GM12878 (cell line): ENCODE measurements at regions not wholly inside any gene's neighbourhood (a gene's known extent, or its start where the extent isn't known, plus 50 kb on each side); places are given as distances from the start of the nearest gene placed in this dataset.

ENCODE experiments used
- ATAC-seq: fragments of 200-7000 bp; cut with Tn5 transposase; 3 replicates; pipeline ENCODE4 v1.9.1; 2020; ENCODE audit warnings: mild to moderate bottlenecking, moderate library complexity
- BruUV-seq: library from RNA; stranded (reverse); fragments of 400-500 nt; replicated peaks from 2 replicates; lab custom pipeline; 2021; lab: Mats Ljungman, UMichigan
- CTCF ChIA-PET: fragments of 300-600 bp; sonication (Branson Sonifier 250); formaldehyde crosslinking; extraction: SDS; loops from one replicate; lab custom pipeline; 2021; ENCODE audit warnings: inconsistent platforms; lab: Yijun Ruan, JAX
- POLR2A ChIA-PET: fragments of 350-600 bp; formaldehyde crosslinking; extraction: SDS; loops from one replicate; lab custom pipeline; 2021; ENCODE audit warnings: inconsistent platforms; lab: Charles Lee
- RAD21 ChIA-PET: fragments of 300-600 bp; sonication (Branson Sonifier 250); formaldehyde crosslinking; loops from one replicate; lab custom pipeline; 2023; ENCODE audit warnings: antibody characterized with exemption; ENCODE audit not compliant: unreplicated experiment; lab: Charles Lee
- SMC1A ChIA-PET: fragments of 300-600 bp; sonication (Branson Sonifier 250); formaldehyde crosslinking; loops from one replicate; lab custom pipeline; 2023; ENCODE audit not compliant: unreplicated experiment, uncharacterized antibody; lab: Charles Lee
- DNase-seq: peaks from one replicate; pipeline ENCODE4 v3.0.0-alpha.2; 2011; ENCODE audit warnings: low read depth, low spot score
- FAIRE-seq: peaks from 3 replicates; lab custom pipeline; 2011; peaks lifted over from hg19 to GRCh38; lab: Jason Lieb, UNC
- H2AFZ ChIP-seq: 2 replicates; pipeline ENCODE4 v1.6.0; 2011; ENCODE audit warnings: low read depth, low read length, control low read depth; ENCODE audit not compliant: control insufficient read depth
- H3K27ac ChIP-seq: 2 replicates; pipeline ENCODE4 v1.5.1; 2011; ENCODE audit warnings: control low read depth; ENCODE audit not compliant: control insufficient read depth, insufficient read depth
- H3K27me3 ChIP-seq, 2 experiments: replicated peaks in 1 of 2; 2 replicates each; pipeline versions ENCODE4 v1.6.0 to v1.6.1; 2011; ENCODE audit warnings: low read length in 1 of 2; ENCODE audit not compliant: control insufficient read depth in 2 of 2, insufficient read depth in 2 of 2
- H3K36me3 ChIP-seq, 2 experiments: 2 replicates each; pipeline ENCODE4 v1.5.1; 2011; ENCODE audit warnings: low read length in 1 of 2; ENCODE audit not compliant: control insufficient read depth in 2 of 2, insufficient read depth in 2 of 2
- H3K4me1 ChIP-seq: 2 replicates; pipeline ENCODE4 v1.6.1; 2011; ENCODE audit warnings: mild to moderate bottlenecking, low read length, moderate library complexity, mixed read lengths; ENCODE audit not compliant: control insufficient read depth, insufficient read depth
- H3K4me2 ChIP-seq: 2 replicates; pipeline ENCODE4 v1.6.0; 2011; ENCODE audit warnings: control low read depth; ENCODE audit not compliant: control insufficient read depth, insufficient read depth
- H3K4me3 ChIP-seq: fragments of 200-600 bp; sonication (generic); 2 replicates; pipeline ENCODE4 v1.5.1; 2016
- H3K79me2 ChIP-seq: 2 replicates; pipeline ENCODE4 v1.6.0; 2011; ENCODE audit warnings: low read length; ENCODE audit not compliant: control insufficient read depth, insufficient read depth
- H3K9ac ChIP-seq: 2 replicates; pipeline ENCODE4 v1.8.0; 2011; ENCODE audit warnings: low read length, control low read depth, mixed read lengths; ENCODE audit not compliant: control insufficient read depth, insufficient read depth
- H3K9me3 ChIP-seq: replicated peaks from 3 replicates; pipeline ENCODE4 v1.5.1; 2011; ENCODE audit warnings: mild to moderate bottlenecking, low read length; ENCODE audit not compliant: control insufficient read depth, insufficient read depth
- H4K20me1 ChIP-seq: 2 replicates; pipeline ENCODE4 v1.6.0; 2011; ENCODE audit not compliant: control insufficient read depth, insufficient read depth
- FOXK2 ChIP-seq: fragments of 450-650 bp; IDR thresholded peaks from 2 replicates; pipeline ENCODE4 v1.6.1; 2017; ENCODE audit warnings: mild to moderate bottlenecking, moderate library complexity
- KDM1A ChIP-seq: fragments of 200-600 bp; sonication (generic); IDR thresholded peaks from 2 replicates; pipeline ENCODE4 v1.6.1; 2016; ENCODE audit warnings: borderline replicate concordance
- POU2F2 ChIP-seq: IDR thresholded peaks from 3 replicates; pipeline ENCODE4 v1.6.1; 2011; ENCODE audit warnings: low read depth, mild to moderate bottlenecking, low read length, borderline replicate concordance
- TBL1XR1 ChIP-seq: IDR thresholded peaks from 2 replicates; pipeline ENCODE4 v1.6.1; 2012; ENCODE audit warnings: low read depth, low read length, improper control_type of control experiment
- YBX1 ChIP-seq: fragments of 450-650 bp; IDR thresholded peaks from 2 replicates; pipeline ENCODE4 v1.6.1; 2016; ENCODE audit warnings: antibody characterized with exemption
- WGBS: methylation state at CpG from one replicate; pipeline ENCODE4 v1.1.6; 2016; ENCODE audit warnings: low lambda C conversion rate; ENCODE audit not compliant: insufficient replicate concordance, insufficient coverage; ENCODE audit errors: missing lambda C conversion rate; 5-methylcytosine and 5-hydroxymethylcytosine counted together
- in situ Hi-C: fragments of 300-500 bp; cut with MboI; formaldehyde crosslinking; loops from 9 replicates; pipeline ENCODE4 v1.14.3; 2018; ENCODE audit warnings: mixed read lengths
- intact Hi-C: fragments of 100-400 bp; cut with micrococcal nuclease; formaldehyde crosslinking; loops from one replicate; pipeline ENCODE4 v1.14.2; 2022; ENCODE audit not compliant: unreplicated experiment
- TF ChIP-seq, protein P1 (sequence below): IDR thresholded peaks from 2 replicates; pipeline ENCODE4 v1.6.1; 2012; ENCODE audit warnings: mild to moderate bottlenecking, low read depth, low read length

DNA sequence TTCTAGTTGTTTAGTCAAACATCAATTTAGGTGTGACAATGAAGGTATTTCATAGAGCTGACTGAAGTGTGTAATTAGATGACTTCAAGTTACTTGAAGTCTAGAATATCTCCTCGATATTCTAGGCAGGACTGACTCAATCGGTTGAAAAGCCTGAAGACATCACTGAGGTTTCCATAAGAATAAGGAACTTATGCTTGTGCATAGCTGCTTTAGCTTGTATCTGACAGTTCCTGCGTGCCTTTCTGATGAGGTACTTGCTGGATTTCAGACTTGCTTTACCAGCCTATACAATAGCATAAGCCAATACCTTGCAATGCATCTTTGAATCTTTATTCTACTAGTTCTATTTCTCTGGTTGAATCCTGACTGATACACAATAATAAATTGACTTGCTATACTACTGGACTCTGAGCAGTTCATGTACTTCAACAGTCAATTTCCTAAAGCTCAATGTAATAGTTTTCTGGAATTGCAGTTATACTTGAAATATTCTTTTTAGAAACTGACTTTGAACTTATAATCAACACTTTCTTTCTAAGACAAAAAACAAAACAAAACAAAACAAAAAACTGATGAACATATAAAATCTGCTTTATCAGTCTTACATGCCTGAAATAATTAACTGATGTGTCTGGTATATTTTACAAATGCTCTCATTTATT lies 1534.8 kb downstream of the SLITRK5 start:
- Histone ChIP-seq H4K20me1 (no peaks in the 10 kb centered on the region), H3K9me3 (no peaks in the 10 kb centered on the region), H2AFZ (no peak overlapping the region), H3K36me3 (no peaks in the 10 kb centered on the region), H3K27ac (no peak overlapping the region), H3K4me2 (no peak overlapping the region), H3K27me3 (no peaks in the 10 kb centered on the region), H3K4me1 (no peaks in the 10 kb centered on the region), H3K4me3 (no peak overlapping the region), H3K79me2 (no peaks in the 10 kb centered on the region), H3K9ac (no peak overlapping the region)
- no peak for FAIRE-seq
- BruUV-seq, result no TSS peak
- in situ Hi-C loops (no loop called here), intact Hi-C loops (no loop called here)
- no peak for ATAC-seq
- SMC1A ChIA-PET, result no interaction called here
- POLR2A ChIA-PET, result no interaction called here
- RAD21 ChIA-PET, result no interaction called here
- no peak for DNase-seq
- 4% methylated on average over 3 of the region's 3 CpGs for WGBS
- CTCF ChIA-PET, result interaction anchor here (1.1 kb wide), 1 partner anchor 21 kb away, joined by 3 read pairs; no protein-coding TSS in a partner anchor
- no peak for TF ChIP-seq YBX1
- TF ChIP-seq TBL1XR1, result no peak
- TF ChIP-seq KDM1A, result no peak
- TF ChIP-seq, protein P1, sequence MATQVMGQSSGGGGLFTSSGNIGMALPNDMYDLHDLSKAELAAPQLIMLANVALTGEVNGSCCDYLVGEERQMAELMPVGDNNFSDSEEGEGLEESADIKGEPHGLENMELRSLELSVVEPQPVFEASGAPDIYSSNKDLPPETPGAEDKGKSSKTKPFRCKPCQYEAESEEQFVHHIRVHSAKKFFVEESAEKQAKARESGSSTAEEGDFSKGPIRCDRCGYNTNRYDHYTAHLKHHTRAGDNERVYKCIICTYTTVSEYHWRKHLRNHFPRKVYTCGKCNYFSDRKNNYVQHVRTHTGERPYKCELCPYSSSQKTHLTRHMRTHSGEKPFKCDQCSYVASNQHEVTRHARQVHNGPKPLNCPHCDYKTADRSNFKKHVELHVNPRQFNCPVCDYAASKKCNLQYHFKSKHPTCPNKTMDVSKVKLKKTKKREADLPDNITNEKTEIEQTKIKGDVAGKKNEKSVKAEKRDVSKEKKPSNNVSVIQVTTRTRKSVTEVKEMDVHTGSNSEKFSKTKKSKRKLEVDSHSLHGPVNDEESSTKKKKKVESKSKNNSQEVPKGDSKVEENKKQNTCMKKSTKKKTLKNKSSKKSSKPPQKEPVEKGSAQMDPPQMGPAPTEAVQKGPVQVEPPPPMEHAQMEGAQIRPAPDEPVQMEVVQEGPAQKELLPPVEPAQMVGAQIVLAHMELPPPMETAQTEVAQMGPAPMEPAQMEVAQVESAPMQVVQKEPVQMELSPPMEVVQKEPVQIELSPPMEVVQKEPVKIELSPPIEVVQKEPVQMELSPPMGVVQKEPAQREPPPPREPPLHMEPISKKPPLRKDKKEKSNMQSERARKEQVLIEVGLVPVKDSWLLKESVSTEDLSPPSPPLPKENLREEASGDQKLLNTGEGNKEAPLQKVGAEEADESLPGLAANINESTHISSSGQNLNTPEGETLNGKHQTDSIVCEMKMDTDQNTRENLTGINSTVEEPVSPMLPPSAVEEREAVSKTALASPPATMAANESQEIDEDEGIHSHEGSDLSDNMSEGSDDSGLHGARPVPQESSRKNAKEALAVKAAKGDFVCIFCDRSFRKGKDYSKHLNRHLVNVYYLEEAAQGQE, result no peak
- no peak for TF ChIP-seq FOXK2
- no peak for TF ChIP-seq POU2F2
